Breast epithelium (tissue), 4 donors: ENCODE measurements at regions not wholly inside any gene's neighbourhood (a gene's known extent, or its start where the extent isn't known, plus 50 kb on each side); places are given as distances from the start of the nearest gene placed in this dataset.
"Not testable (repeated sequence)": the region's sequence is repeated elsewhere in the genome, so short reads cannot be mapped to it uniquely, and the experiment has no call there.

Experiments used
- DNase-seq, 2 donors: peaks; one replicate each; pipeline ENCODE4 v3.0.0-alpha.2; 2019; ENCODE audit warnings: low spot score in 2 of 2
- H3K27ac ChIP-seq, 2 donors: fragments of 200-600 bp; sonication (generic) in 1 of 2; one replicate each; pipeline ENCODE4 v1.5.1; 2016 to 2019; ENCODE audit warnings: mild to moderate bottlenecking in 1 of 2
- H3K27me3 ChIP-seq, 2 donors: fragments of 200-600 bp; sonication (generic) in 1 of 2; one replicate each; pipeline versions ENCODE4 v1.5.1 to v1.6.0; 2017 to 2019; ENCODE audit warnings: control low read depth in 1 of 2, mild to moderate bottlenecking in 1 of 2
- H3K36me3 ChIP-seq: fragments of 200-600 bp; one replicate; pipeline ENCODE4 v1.5.1; 2019
- H3K4me1 ChIP-seq, 2 donors: fragments of 200-600 bp; sonication (generic); one replicate each; pipeline ENCODE4 v1.5.1; 2016 to 2019; ENCODE audit warnings: control low read depth in 1 of 2
- H3K4me3 ChIP-seq, 3 donors: fragments of 200-600 bp; sonication (generic); 1 replicate in 2 of 3; 2 replicates in 1 of 3; pipeline ENCODE4 v1.5.1; 2016 to 2019; ENCODE audit warnings: mild to moderate bottlenecking in 3 of 3, moderate library complexity in 2 of 3
- H3K9me3 ChIP-seq, 2 donors: fragments of 200-600 bp; sonication (generic) in 1 of 2; one replicate each; pipeline ENCODE4 v1.5.1; 2016 to 2019; ENCODE audit warnings: control low read depth in 1 of 2
- CTCF ChIP-seq, 3 donors: fragments of 450-650 bp; IDR thresholded peaks; one replicate each; pipeline ENCODE4 v1.5.1; 2016 to 2017; ENCODE audit warnings: antibody characterized with exemption in 3 of 3, mild to moderate bottlenecking in 3 of 3, moderate library complexity in 3 of 3
- POLR2A ChIP-seq: fragments of 450-650 bp; IDR thresholded peaks from one replicate; pipeline ENCODE4 v1.6.1; 2016; ENCODE audit warnings: antibody characterized with exemption, mild to moderate bottlenecking, moderate library complexity
- POLR2AphosphoS5 ChIP-seq, 3 donors: sonication (generic); formaldehyde crosslinking; IDR thresholded peaks; one replicate each; pipeline ENCODE4 v1.6.1; 2017; ENCODE audit warnings: antibody characterized with exemption in 3 of 3
- intact Hi-C: fragments of 100-400 bp; cut with DNase I; formaldehyde crosslinking; loops from one replicate; pipeline ENCODE4 v1.15.1; 2023; ENCODE audit warnings: low total_unique reads

GRCh38 chr18:51569561-51569960 is 372.1 kb upstream of the MEX3C start:
- TF ChIP-seq POLR2A (no peak), CTCF (IDR thresholded peaks at IDR 0.05) (no peak), POLR2AphosphoS5 (IDR thresholded peaks at IDR 0.05) (no peak)
- H3K27me3 ChIP-seq: no peaks in the 10 kb centered on the region
- H3K36me3 ChIP-seq: no peaks in the 10 kb centered on the region
- no peak for DNase-seq
- no peaks in the 10 kb centered on the region for H3K4me1 ChIP-seq
- H3K4me3 ChIP-seq: no peak overlapping the region
- no peaks in the 10 kb centered on the region for H3K9me3 ChIP-seq
- intact Hi-C loops: loop anchor here (10.0 kb wide), 1 partner anchor 1495 kb away; no protein-coding TSS in a partner anchor
- H3K27ac ChIP-seq: no peak overlapping the region

- H3K27me3 ChIP-seq, H3K9me3 ChIP-seq, H3K27ac ChIP-seq, intact Hi-C loops, DNase-seq, H3K4me3 ChIP-seq, H3K4me1 ChIP-seq, H3K36me3 ChIP-seq: not testable (repeated sequence)
These were observed 372.6 kb upstream of the MEX3C start for GRCh38 chr18:51570071-51570470.

- H3K36me3 ChIP-seq, H3K9me3 ChIP-seq, H3K27ac ChIP-seq, H3K4me3 ChIP-seq, intact Hi-C loops, H3K27me3 ChIP-seq, DNase-seq, H3K4me1 ChIP-seq: not testable (repeated sequence)
These were observed 376.4 kb upstream of the MEX3C start for GRCh38 chr18:51573886-51574285.

GRCh38 chr18:51575171-51575570 is 377.7 kb upstream of the MEX3C start:
- Histone ChIP-seq H3K27ac (no peak overlapping the region), H3K36me3 (no peaks in the 10 kb centered on the region), H3K4me1 (no peaks in the 10 kb centered on the region), H3K9me3 (no peaks in the 10 kb centered on the region), H3K27me3 (no peaks in the 10 kb centered on the region), H3K4me3 (no peak overlapping the region)
- DNase-seq: no peak
- intact Hi-C loops: no loop called here
- TF ChIP-seq POLR2AphosphoS5 (IDR thresholded peaks at IDR 0.05) (no peak), POLR2A (no peak), CTCF (IDR thresholded peaks at IDR 0.05) (no peak)

GRCh38 chr18:51578406-51578980 is 381.0 kb upstream of the MEX3C start:
- intact Hi-C loops: no loop called here

GRCh38 chr18:51580580-51580979 is 383.1 kb upstream of the MEX3C start:
- Histone ChIP-seq H3K27ac (no peak overlapping the region), H3K4me1 (no peaks in the 10 kb centered on the region), H3K4me3 (no peak overlapping the region), H3K27me3 (no peaks in the 10 kb centered on the region), H3K36me3 (no peaks in the 10 kb centered on the region), H3K9me3 (no peaks in the 10 kb centered on the region)
- no peak for TF ChIP-seq POLR2A
- DNase-seq: no peak
- intact Hi-C loops: no loop called here

More at GRCh38 chr18:51578406-51578980, 381.0 kb upstream of the MEX3C start:
- TF ChIP-seq POLR2AphosphoS5 (IDR thresholded peaks at IDR 0.05): no peak
- no peak for TF ChIP-seq CTCF (IDR thresholded peaks at IDR 0.05)
- H3K4me3 ChIP-seq: no peak overlapping the region
- no peaks in the 10 kb centered on the region for H3K4me1 ChIP-seq
- H3K27ac ChIP-seq: no peak overlapping the region
- H3K36me3 ChIP-seq: no peaks in the 10 kb centered on the region
- no peak for DNase-seq
- no peaks in the 10 kb centered on the region for H3K9me3 ChIP-seq
- H3K27me3 ChIP-seq: no peaks in the 10 kb centered on the region

- DNase-seq: no peak
- H3K4me1 ChIP-seq: no peaks in the 10 kb centered on the region
- H3K9me3 ChIP-seq: no peaks in the 10 kb centered on the region
- H3K36me3 ChIP-seq: no peaks in the 10 kb centered on the region
- no peaks in the 10 kb centered on the region for H3K27me3 ChIP-seq
- H3K27ac ChIP-seq: no peak overlapping the region
- TF ChIP-seq CTCF (IDR thresholded peaks at IDR 0.05) (no peak), POLR2AphosphoS5 (IDR thresholded peaks at IDR 0.05) (no peak), POLR2A (no peak)
- intact Hi-C loops: no loop called here
- no peak overlapping the region for H3K4me3 ChIP-seq
These were observed 385.1 kb upstream of the MEX3C start for GRCh38 chr18:51582551-51582950.
